Naive B cell (primary cell): ENCODE measurements at regions not wholly inside any gene's neighbourhood (a gene's known extent, or its start where the extent isn't known, plus 50 kb on each side); places are given as distances from the start of the nearest gene placed in this dataset.

Source experiments
- ATAC-seq, 2 donors: fragments of 150-1000 bp; cut with Tn5 transposase; 2 replicates each; pipeline ENCODE4 v1.10.0; 2021; ENCODE audit warnings: low read depth in 2 of 2, mild to moderate bottlenecking in 2 of 2, moderate library complexity in 2 of 2
- DNase-seq: peaks from one replicate; pipeline ENCODE4 v3.0.0; 2022
- H3K27ac Mint-ChIP-seq, 6 donors: one replicate each; pipeline ENCODE4 v1.8.0; 2020 to 2022; ENCODE audit warnings: mild to moderate bottlenecking in 6 of 6, mixed read lengths in 6 of 6, moderate library complexity in 5 of 6, inconsistent platforms in 2 of 6
- H3K27me3 Mint-ChIP-seq, 3 donors: one replicate each; pipeline ENCODE4 v1.8.0; 2021 to 2022; ENCODE audit warnings: mixed read lengths in 3 of 3, mild to moderate bottlenecking in 1 of 3
- H3K36me3 Mint-ChIP-seq, 2 donors: one replicate each; pipeline ENCODE4 v1.8.0; 2020 to 2022; ENCODE audit warnings: mixed read lengths in 2 of 2, inconsistent platforms in 1 of 2, mild to moderate bottlenecking in 1 of 2
- H3K4me1 Mint-ChIP-seq, 3 donors: one replicate each; pipeline ENCODE4 v1.8.0; 2020 to 2022; ENCODE audit warnings: mixed read lengths in 3 of 3, inconsistent platforms in 1 of 3, mild to moderate bottlenecking in 1 of 3, moderate library complexity in 1 of 3
- H3K4me3 Mint-ChIP-seq, 8 donors: one replicate each; pipeline ENCODE4 v1.8.0; 2020 to 2022; ENCODE audit warnings: mild to moderate bottlenecking in 8 of 8, mixed read lengths in 8 of 8, moderate library complexity in 8 of 8, inconsistent platforms in 2 of 8
- H3K9me3 Mint-ChIP-seq, 7 donors: one replicate each; pipeline ENCODE4 v1.8.0; 2020 to 2022; ENCODE audit warnings: mixed read lengths in 7 of 7, mild to moderate bottlenecking in 5 of 7, inconsistent platforms in 2 of 7, moderate library complexity in 1 of 7

DNA sequence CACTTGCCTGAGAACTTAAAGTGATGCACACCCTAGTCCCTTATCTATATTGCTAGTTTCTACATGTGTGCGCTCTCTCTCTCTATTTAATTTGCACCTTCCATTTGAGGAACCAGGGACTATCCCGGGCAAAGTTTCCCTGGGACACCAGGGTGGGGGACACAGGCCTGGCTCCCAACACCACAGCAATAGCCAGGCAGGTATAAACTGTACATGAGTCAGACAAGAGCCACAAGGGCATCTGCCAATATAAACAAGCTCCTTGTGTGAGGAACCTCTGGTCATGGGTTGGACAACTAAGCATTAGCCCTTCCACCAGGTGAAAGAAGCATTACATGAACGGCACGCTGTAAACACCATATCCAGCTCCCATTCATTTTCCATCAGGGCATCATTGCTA, 455.5 kb downstream of the STIM2 start:
- H3K27ac Mint-ChIP-seq, result no peak overlapping the region
- ATAC-seq, result no peak
- no peak overlapping the region for H3K4me3 Mint-ChIP-seq
- H3K27me3 Mint-ChIP-seq, result peaks cover 5 to 17% (median 17%) of the 10 kb centered on the region in 3 donors
- peaks cover 0 to 8% of the 10 kb centered on the region in 2 donors for H3K36me3 Mint-ChIP-seq
- H3K4me1 Mint-ChIP-seq, result peaks cover 0 to 9% (median 6%) of the 10 kb centered on the region in 3 donors
- no peak for DNase-seq
- H3K9me3 Mint-ChIP-seq, result peaks cover 0 to 16% (median 0%) of the 10 kb centered on the region in 7 donors

DNA sequence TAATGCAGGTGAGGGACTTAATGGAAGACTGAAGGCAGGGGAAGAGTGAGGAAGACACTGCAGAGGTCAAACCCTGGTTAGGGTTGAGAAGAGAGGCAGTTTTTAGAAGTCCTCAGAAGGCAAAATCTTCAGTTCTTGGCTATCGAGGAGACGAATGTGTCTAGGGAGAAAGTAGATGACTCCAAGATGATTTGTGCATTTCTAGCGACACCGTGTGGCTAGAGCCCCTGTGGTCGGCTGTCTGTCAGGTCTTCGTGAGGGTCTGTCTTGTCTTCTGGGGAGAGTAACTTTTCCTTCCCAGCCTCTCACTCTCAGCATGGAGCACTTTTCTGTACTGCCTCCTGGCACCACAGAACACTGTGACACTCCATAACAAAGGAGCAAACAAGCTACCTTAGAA, 458.1 kb downstream of the STIM2 start:
- H3K36me3 Mint-ChIP-seq, result peaks cover 0 to 8% of the 10 kb centered on the region in 2 donors
- peaks cover 10 to 22% (median 20%) of the 10 kb centered on the region in 3 donors for H3K27me3 Mint-ChIP-seq
- no peak overlapping the region for H3K4me3 Mint-ChIP-seq
- H3K9me3 Mint-ChIP-seq, result peaks cover 0 to 12% (median 0%) of the 10 kb centered on the region in 7 donors
- H3K27ac Mint-ChIP-seq, result no peak overlapping the region
- ATAC-seq, result no peak
- DNase-seq, result no peak
- peaks cover 0 to 9% (median 6%) of the 10 kb centered on the region in 3 donors for H3K4me1 Mint-ChIP-seq

DNA sequence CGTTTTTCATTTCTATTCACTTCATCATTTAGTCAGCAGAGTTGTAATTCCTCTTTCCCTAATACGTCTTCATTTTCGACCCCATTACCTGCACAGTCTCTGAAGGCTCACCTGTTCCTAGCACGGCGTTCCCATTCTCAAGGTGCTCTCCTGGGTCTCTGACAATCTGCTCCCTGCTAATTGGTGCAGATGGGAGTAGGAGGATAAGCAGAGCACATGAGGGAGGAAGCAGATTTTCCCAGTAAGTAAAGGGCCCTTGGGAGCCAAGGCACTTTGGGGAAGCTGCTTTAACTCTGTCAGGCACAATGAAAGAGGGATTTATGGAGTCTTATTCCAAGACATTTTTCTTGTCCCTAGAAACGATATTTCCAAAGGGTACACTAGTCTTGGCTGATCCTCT, 466.4 kb downstream of the STIM2 start:
- DNase-seq, result no peak
- peaks cover 0 to 10% (median 0%) of the 10 kb centered on the region in 7 donors for H3K9me3 Mint-ChIP-seq

GRCh38 chr4:27327421-27328181, 467.0 kb downstream of the STIM2 start:
- no peak overlapping the region for H3K27ac Mint-ChIP-seq
- H3K4me1 Mint-ChIP-seq, result no peaks in the 10 kb centered on the region
- ATAC-seq, result no peak
- no peak overlapping the region for H3K4me3 Mint-ChIP-seq
- peaks cover 0 to 10% (median 0%) of the 10 kb centered on the region in 7 donors for H3K9me3 Mint-ChIP-seq
- H3K27me3 Mint-ChIP-seq, result no peaks in the 10 kb centered on the region
- H3K36me3 Mint-ChIP-seq, result no peaks in the 10 kb centered on the region
- DNase-seq, result no peak

More for the DNA sequence above, 466.4 kb downstream of the STIM2 start:
- Mint-ChIP-seq H3K27ac (peak overlapping the region in 1 of 6 donors; percentile 68), H3K4me3 (no peak overlapping the region), H3K27me3 (peaks cover 0 to 4% (median 0%) of the 10 kb centered on the region in 3 donors), H3K4me1 (no peaks in the 10 kb centered on the region), H3K36me3 (no peaks in the 10 kb centered on the region)
- ATAC-seq, result no peak

- ATAC-seq (no peak), DNase-seq (no peak)
- Mint-ChIP-seq H3K4me3 (no peak overlapping the region), H3K36me3 (no peaks in the 10 kb centered on the region), H3K9me3 (peaks cover 0 to 14% (median 2%) of the 10 kb centered on the region in 7 donors), H3K27ac (no peak overlapping the region), H3K4me1 (no peaks in the 10 kb centered on the region), H3K27me3 (peaks cover 0 to 20% (median 6%) of the 10 kb centered on the region in 3 donors)
Measured at GRCh38 chr4:27338530-27338929, 477.9 kb downstream of the STIM2 start.

DNA sequence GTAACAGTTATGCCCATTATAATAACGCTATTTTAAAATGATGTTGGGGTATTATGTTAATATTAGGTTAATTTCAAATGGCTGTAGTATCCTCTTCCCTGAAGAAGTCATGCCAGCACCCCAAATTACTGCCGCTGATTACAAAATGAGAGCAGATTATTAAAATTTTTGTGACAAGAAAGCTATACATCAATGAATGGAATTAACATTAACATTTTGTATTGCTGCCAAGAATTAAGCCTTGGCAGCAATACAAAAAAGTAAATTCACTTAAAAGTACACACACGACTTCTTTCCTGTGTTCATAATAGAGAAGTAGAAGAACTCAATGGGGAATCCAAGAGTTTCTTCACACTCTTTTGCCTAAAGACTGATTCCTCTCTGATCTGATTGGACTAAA, 482.8 kb downstream of the STIM2 start:
- peaks cover 0 to 24% (median 10%) of the 10 kb centered on the region in 3 donors for H3K27me3 Mint-ChIP-seq
- H3K9me3 Mint-ChIP-seq, result peaks cover 0 to 4% (median 2%) of the 10 kb centered on the region in 7 donors
- no peaks in the 10 kb centered on the region for H3K36me3 Mint-ChIP-seq
- no peak for ATAC-seq
- H3K4me3 Mint-ChIP-seq, result no peak overlapping the region
- H3K4me1 Mint-ChIP-seq, result no peaks in the 10 kb centered on the region
- no peak overlapping the region for H3K27ac Mint-ChIP-seq
- DNase-seq, result no peak

DNA sequence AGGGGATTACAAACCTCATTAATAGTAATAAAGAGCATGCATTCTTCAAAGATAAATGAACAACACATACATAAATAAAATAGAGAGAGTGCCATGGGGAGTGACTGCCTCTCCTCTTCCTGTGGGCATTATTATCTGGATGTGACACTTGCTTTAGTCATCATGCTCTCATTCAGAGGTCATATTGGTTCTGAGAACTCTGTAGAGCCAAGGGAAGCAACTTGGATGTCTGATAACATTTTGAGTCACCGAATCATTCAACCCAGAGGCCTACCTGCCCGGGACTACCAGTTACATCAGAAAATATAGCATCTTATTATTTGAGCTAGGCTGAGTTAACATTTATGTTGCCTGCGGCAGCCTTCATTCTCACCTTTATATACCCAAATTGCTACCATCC, 489.5 kb downstream of the STIM2 start:
- no peak overlapping the region for H3K27ac Mint-ChIP-seq
- DNase-seq (no peak), ATAC-seq (no peak)
- no peak overlapping the region for H3K4me3 Mint-ChIP-seq
- no peaks in the 10 kb centered on the region for H3K4me1 Mint-ChIP-seq
- peaks cover 0 to 15% (median 4%) of the 10 kb centered on the region in 7 donors for H3K9me3 Mint-ChIP-seq
- peaks cover 0 to 9% (median 0%) of the 10 kb centered on the region in 3 donors for H3K27me3 Mint-ChIP-seq
- no peaks in the 10 kb centered on the region for H3K36me3 Mint-ChIP-seq

- Mint-ChIP-seq H3K27ac (no peak overlapping the region), H3K4me3 (no peak overlapping the region), H3K36me3 (no peaks in the 10 kb centered on the region), H3K4me1 (no peaks in the 10 kb centered on the region), H3K9me3 (peaks cover 0 to 7% (median 0%) of the 10 kb centered on the region in 7 donors), H3K27me3 (peaks cover 0 to 8% (median 0%) of the 10 kb centered on the region in 3 donors)
- DNase-seq (no peak), ATAC-seq (no peak)
Measured at GRCh38 chr4:27357283-27357682, 496.6 kb downstream of the STIM2 start.

GRCh38 chr4:27358269-27358668, 497.6 kb downstream of the STIM2 start:
- H3K9me3 Mint-ChIP-seq, result peaks cover 0 to 6% (median 0%) of the 10 kb centered on the region in 7 donors
- ATAC-seq, result no peak
- H3K27ac Mint-ChIP-seq, result no peak overlapping the region
- no peak for DNase-seq
- H3K4me3 Mint-ChIP-seq, result no peak overlapping the region
- no peaks in the 10 kb centered on the region for H3K36me3 Mint-ChIP-seq
- H3K27me3 Mint-ChIP-seq, result peaks cover 0 to 8% (median 0%) of the 10 kb centered on the region in 3 donors
- no peaks in the 10 kb centered on the region for H3K4me1 Mint-ChIP-seq

GRCh38 chr4:27360131-27360530, 499.5 kb downstream of the STIM2 start:
- ATAC-seq (no peak), DNase-seq (no peak)
- Mint-ChIP-seq H3K36me3 (no peaks in the 10 kb centered on the region), H3K27me3 (peaks cover 0 to 8% (median 5%) of the 10 kb centered on the region in 3 donors), H3K4me3 (no peak overlapping the region), H3K9me3 (peaks cover 0 to 3% (median 0%) of the 10 kb centered on the region in 7 donors), H3K4me1 (no peaks in the 10 kb centered on the region), H3K27ac (no peak overlapping the region)

DNA sequence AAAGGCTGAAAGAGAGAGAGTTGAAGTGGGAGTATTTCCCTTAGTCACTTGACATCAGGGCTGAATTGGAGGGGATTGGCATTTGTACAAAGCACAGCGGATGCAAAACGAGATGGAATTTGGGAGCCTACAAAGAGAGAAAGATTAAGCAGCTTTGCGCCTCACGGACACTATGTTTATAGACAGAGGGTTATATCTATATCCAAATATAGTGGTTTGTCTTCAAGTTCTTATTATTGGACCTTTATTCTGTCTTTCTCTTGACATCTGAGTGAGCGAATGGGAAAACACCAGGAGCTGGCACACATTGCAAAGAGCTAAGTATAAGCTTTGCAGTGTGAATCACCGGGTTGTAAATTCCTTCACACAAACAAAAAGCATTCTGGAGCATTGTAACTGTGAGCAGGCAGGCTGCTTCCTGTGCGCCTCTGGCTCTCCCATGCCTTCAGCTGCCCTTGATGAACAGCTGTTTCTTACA, 500.2 kb downstream of the STIM2 start:
- Mint-ChIP-seq H3K27me3 (peaks cover 0 to 8% (median 5%) of the 10 kb centered on the region in 3 donors), H3K9me3 (peaks cover 0 to 3% (median 0%) of the 10 kb centered on the region in 7 donors), H3K4me1 (no peaks in the 10 kb centered on the region), H3K36me3 (no peaks in the 10 kb centered on the region), H3K27ac (no peak overlapping the region), H3K4me3 (no peak overlapping the region)
- ATAC-seq (no peak), DNase-seq (no peak)

GRCh38 chr4:27364509-27364908, 503.9 kb downstream of the STIM2 start:
- Mint-ChIP-seq H3K27me3 (peaks cover 0 to 5% (median 0%) of the 10 kb centered on the region in 3 donors), H3K4me1 (no peaks in the 10 kb centered on the region), H3K4me3 (no peak overlapping the region), H3K27ac (no peak overlapping the region), H3K36me3 (no peaks in the 10 kb centered on the region), H3K9me3 (peaks cover 0 to 3% (median 0%) of the 10 kb centered on the region in 7 donors)
- ATAC-seq (no peak), DNase-seq (no peak)

- DNase-seq, result no peak
- peaks cover 0 to 5% (median 0%) of the 10 kb centered on the region in 3 donors for H3K27me3 Mint-ChIP-seq
- peaks cover 0 to 3% (median 0%) of the 10 kb centered on the region in 7 donors for H3K9me3 Mint-ChIP-seq
- H3K36me3 Mint-ChIP-seq, result no peaks in the 10 kb centered on the region
- H3K4me1 Mint-ChIP-seq, result no peaks in the 10 kb centered on the region
- no peak overlapping the region for H3K27ac Mint-ChIP-seq
- no peak overlapping the region for H3K4me3 Mint-ChIP-seq
- ATAC-seq, result no peak
Measured at GRCh38 chr4:27366104-27366823, 505.6 kb downstream of the STIM2 start.
